ENCODE measurements at regions not wholly inside any gene's neighbourhood (a gene's known extent, or its start where the extent isn't known, plus 50 kb on each side); places are given as distances from the start of the nearest gene placed in this dataset.

GRCh38 chr9:92180002-92180400, 64.8 kb upstream of the SPTLC1 start:
- intact Hi-C loops (cut with DNase I; ENCODE audit: low total_unique reads), result no loop called here
- TF ChIP-seq CTCF (IDR thresholded peaks at IDR 0.05) (no peak), POLR2A (IDR thresholded peaks at IDR 0.05) (no peak)

GRCh38 chr9:92179286-92180001, 64.2 kb upstream of the SPTLC1 start:
- Histone ChIP-seq H3K9me3 (no peaks in the 10 kb centered on the region), H3K4me1 (no peaks in the 10 kb centered on the region), H3K27ac (no peak overlapping the region), H3K36me3 (no peaks in the 10 kb centered on the region), H3K4me3 (no peak overlapping the region), H3K27me3 (no peaks in the 10 kb centered on the region)
- TF ChIP-seq POLR2A (IDR thresholded peaks at IDR 0.05) (no peak), CTCF (IDR thresholded peaks at IDR 0.05) (no peak)
- intact Hi-C loops (cut with DNase I; ENCODE audit: low total_unique reads), result no loop called here
- no peak for DNase-seq

More at GRCh38 chr9:92180002-92180400, 64.8 kb upstream of the SPTLC1 start:
- Histone ChIP-seq H3K4me1 (no peaks in the 10 kb centered on the region), H3K27me3 (no peaks in the 10 kb centered on the region), H3K4me3 (no peak overlapping the region), H3K9me3 (no peaks in the 10 kb centered on the region), H3K36me3 (no peaks in the 10 kb centered on the region), H3K27ac (no peak overlapping the region)
- no peak for DNase-seq

GRCh38 chr9:92177591-92177990, 62.4 kb upstream of the SPTLC1 start:
- Histone ChIP-seq H3K36me3 (no peaks in the 10 kb centered on the region), H3K4me3 (no peak overlapping the region), H3K4me1 (no peaks in the 10 kb centered on the region), H3K27ac (no peak overlapping the region), H3K9me3 (no peaks in the 10 kb centered on the region), H3K27me3 (no peaks in the 10 kb centered on the region)
- DNase-seq, result no peak
- TF ChIP-seq CTCF (IDR thresholded peaks at IDR 0.05) (no peak), POLR2A (IDR thresholded peaks at IDR 0.05) (no peak)
- intact Hi-C loops (cut with DNase I; ENCODE audit: low total_unique reads), result no loop called here

GRCh38 chr9:92176800-92177185, 61.6 kb upstream of the SPTLC1 start:
- H3K4me1 ChIP-seq, result no peaks in the 10 kb centered on the region
- DNase-seq, result no peak
- no peaks in the 10 kb centered on the region for H3K27me3 ChIP-seq
- no peak overlapping the region for H3K27ac ChIP-seq
- H3K9me3 ChIP-seq, result no peaks in the 10 kb centered on the region
- no peaks in the 10 kb centered on the region for H3K36me3 ChIP-seq
- no peak for TF ChIP-seq POLR2A (IDR thresholded peaks at IDR 0.05)
- no peak for TF ChIP-seq CTCF (IDR thresholded peaks at IDR 0.05)
- H3K4me3 ChIP-seq, result no peak overlapping the region
- intact Hi-C loops (cut with DNase I; ENCODE audit: low total_unique reads), result no loop called here

GRCh38 chr9:92176068-92176799, 61.0 kb upstream of the SPTLC1 start:
- Histone ChIP-seq H3K36me3 (no peaks in the 10 kb centered on the region), H3K4me3 (no peak overlapping the region), H3K4me1 (no peaks in the 10 kb centered on the region), H3K27ac (no peak overlapping the region), H3K27me3 (no peaks in the 10 kb centered on the region), H3K9me3 (no peaks in the 10 kb centered on the region)
- no peak for DNase-seq
- intact Hi-C loops (cut with DNase I; ENCODE audit: low total_unique reads), result no loop called here
- no peak for TF ChIP-seq CTCF (IDR thresholded peaks at IDR 0.05)
- TF ChIP-seq POLR2A (IDR thresholded peaks at IDR 0.05), result no peak

Measured in uterus (tissue), 3 donors.